ENCODE measurements at regions not wholly inside any gene's neighbourhood (a gene's known extent, or its start where the extent isn't known, plus 50 kb on each side); places are given as distances from the start of the nearest gene placed in this dataset.

DNA sequence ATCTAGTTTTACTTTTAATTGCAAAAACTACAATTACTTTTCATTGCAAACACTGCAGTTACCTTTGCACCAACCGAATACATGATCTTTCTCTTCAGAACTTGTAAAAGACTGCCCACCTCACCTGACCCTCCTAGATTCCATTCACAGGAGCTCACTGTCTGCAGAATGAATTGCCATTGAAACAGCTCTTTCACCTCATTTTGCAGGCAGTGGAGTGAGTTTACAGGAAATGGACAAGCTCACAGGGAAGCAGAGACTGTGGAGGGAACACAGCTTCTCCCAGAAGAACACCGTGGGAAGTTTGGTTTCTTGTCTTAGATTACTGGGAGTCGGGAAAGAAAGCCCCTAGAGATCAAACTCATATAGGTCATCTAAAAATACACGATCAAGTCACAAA is 439.7 kb upstream of the RBFOX1 start:
- WGBS, 2 donors: 21 to 30% methylated on average over 4 of the region's 4 CpGs
- H3K4me1 ChIP-seq: no peaks in the 10 kb centered on the region
- H3K36me3 ChIP-seq: no peaks in the 10 kb centered on the region
- H3K27ac ChIP-seq: no peak overlapping the region
- TF ChIP-seq, protein P1, sequence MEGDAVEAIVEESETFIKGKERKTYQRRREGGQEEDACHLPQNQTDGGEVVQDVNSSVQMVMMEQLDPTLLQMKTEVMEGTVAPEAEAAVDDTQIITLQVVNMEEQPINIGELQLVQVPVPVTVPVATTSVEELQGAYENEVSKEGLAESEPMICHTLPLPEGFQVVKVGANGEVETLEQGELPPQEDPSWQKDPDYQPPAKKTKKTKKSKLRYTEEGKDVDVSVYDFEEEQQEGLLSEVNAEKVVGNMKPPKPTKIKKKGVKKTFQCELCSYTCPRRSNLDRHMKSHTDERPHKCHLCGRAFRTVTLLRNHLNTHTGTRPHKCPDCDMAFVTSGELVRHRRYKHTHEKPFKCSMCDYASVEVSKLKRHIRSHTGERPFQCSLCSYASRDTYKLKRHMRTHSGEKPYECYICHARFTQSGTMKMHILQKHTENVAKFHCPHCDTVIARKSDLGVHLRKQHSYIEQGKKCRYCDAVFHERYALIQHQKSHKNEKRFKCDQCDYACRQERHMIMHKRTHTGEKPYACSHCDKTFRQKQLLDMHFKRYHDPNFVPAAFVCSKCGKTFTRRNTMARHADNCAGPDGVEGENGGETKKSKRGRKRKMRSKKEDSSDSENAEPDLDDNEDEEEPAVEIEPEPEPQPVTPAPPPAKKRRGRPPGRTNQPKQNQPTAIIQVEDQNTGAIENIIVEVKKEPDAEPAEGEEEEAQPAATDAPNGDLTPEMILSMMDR (IDR thresholded peaks at IDR 0.05): no peak
- FAIRE-seq: no peak
- H3K4me3 ChIP-seq: no peak overlapping the region
- H3K9me3 ChIP-seq: no peaks in the 10 kb centered on the region
- no peak for ATAC-seq
- DNase-seq: no peak
- intact Hi-C loops (cut with DNase I): no loop called here
- no peaks in the 10 kb centered on the region for H3K27me3 ChIP-seq

GRCh38 chr16:6891496-6891895 is 441.1 kb upstream of the RBFOX1 start:
- Histone ChIP-seq H3K4me3 (no peak overlapping the region), H3K9me3 (no peaks in the 10 kb centered on the region), H3K4me1 (no peaks in the 10 kb centered on the region), H3K27me3 (no peaks in the 10 kb centered on the region), H3K36me3 (no peaks in the 10 kb centered on the region), H3K27ac (no peak overlapping the region)
- ATAC-seq: no peak
- 21 to 25% methylated on average over 2 of the region's 2 CpGs for WGBS, 2 donors
- intact Hi-C loops (cut with DNase I): no loop called here
- TF ChIP-seq, protein P1 (IDR thresholded peaks at IDR 0.05): no peak
- no peak for FAIRE-seq
- DNase-seq: no peak

DNA sequence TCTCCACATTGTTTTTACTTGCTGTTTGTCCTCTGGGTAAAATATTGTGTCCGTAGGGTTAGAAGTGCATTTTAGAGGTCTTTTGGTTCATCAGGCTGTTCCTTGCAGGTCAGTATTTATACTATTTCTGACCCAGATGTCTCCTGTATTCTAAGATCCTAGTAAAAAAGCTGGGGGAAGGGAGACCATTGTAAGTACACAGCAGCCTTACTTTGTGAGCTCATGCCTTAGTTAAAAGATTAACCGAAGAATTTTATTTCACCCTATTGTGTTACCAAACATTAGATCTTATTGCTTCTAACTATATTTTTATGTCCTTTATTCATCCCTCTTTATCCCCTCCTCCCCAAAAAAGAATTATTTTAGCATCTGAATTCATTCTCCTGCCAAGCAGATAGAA is 444.1 kb upstream of the RBFOX1 start:
- intact Hi-C loops (cut with DNase I): no loop called here
- DNase-seq (no peak), ATAC-seq (no peak), FAIRE-seq (no peak)
- TF ChIP-seq, protein P1 (IDR thresholded peaks at IDR 0.05): no peak
- Histone ChIP-seq H3K27ac (no peak overlapping the region), H3K4me1 (no peaks in the 10 kb centered on the region), H3K36me3 (no peaks in the 10 kb centered on the region), H3K4me3 (no peak overlapping the region), H3K9me3 (no peaks in the 10 kb centered on the region), H3K27me3 (no peaks in the 10 kb centered on the region)
- 59 to 62% methylated on average over 2 of the region's 2 CpGs for WGBS, 2 donors

DNA sequence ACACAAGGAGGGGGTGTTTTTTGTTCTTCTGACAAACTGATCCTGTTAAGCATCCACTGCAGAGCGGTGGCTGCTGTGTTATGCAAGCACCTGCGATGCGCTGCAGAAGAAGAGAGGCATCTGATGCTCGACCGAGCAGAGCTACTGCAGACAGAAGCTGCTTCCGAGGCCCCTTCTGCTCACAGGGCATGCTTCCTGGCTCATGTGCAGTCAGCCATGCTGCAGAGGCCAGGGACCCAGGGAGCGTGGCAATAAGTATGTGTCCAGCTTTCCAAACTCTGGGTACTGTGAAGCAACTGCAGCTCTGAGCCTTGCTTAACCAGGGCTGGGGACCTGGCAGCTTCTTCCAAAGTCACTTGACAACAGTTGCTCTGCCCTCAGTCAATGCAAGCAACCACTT is 448.6 kb upstream of the RBFOX1 start:
- no peak for DNase-seq

GRCh38 chr16:6880263-6880662 is 452.4 kb upstream of the RBFOX1 start:
- TF ChIP-seq, protein P1 (IDR thresholded peaks at IDR 0.05): no peak
- no peak for ATAC-seq
- no peak overlapping the region for H3K4me3 ChIP-seq
- WGBS, 2 donors: 20 to 29% methylated on average over 4 of the region's 4 CpGs
- no peak for FAIRE-seq
- H3K4me1 ChIP-seq: no peaks in the 10 kb centered on the region
- intact Hi-C loops (cut with DNase I): no loop called here
- no peaks in the 10 kb centered on the region for H3K36me3 ChIP-seq
- H3K9me3 ChIP-seq: no peaks in the 10 kb centered on the region
- H3K27me3 ChIP-seq: no peaks in the 10 kb centered on the region
- no peak for DNase-seq
- H3K27ac ChIP-seq: no peak overlapping the region

More for the DNA sequence above, 448.6 kb upstream of the RBFOX1 start:
- Histone ChIP-seq H3K36me3 (no peaks in the 10 kb centered on the region), H3K27ac (no peak overlapping the region), H3K27me3 (no peaks in the 10 kb centered on the region), H3K9me3 (no peaks in the 10 kb centered on the region), H3K4me1 (no peaks in the 10 kb centered on the region), H3K4me3 (no peak overlapping the region)
- FAIRE-seq (no peak), ATAC-seq (no peak)
- 43 to 56% methylated on average over 7 of the region's 7 CpGs for WGBS, 2 donors
- TF ChIP-seq, protein P1 (IDR thresholded peaks at IDR 0.05): no peak
- intact Hi-C loops (cut with DNase I): no loop called here
